Stimulated activated naive CD8-positive, alpha-beta T cell treated with anti-CD3 and anti-CD28 coated beads, Interleukin-15, Interleukin-2, amounts not matched to agents 100 U/mL and 50 U/mL, for 24 hours (primary cell): ENCODE measurements at regions not wholly inside any gene's neighbourhood (a gene's known extent, or its start where the extent isn't known, plus 50 kb on each side); places are given as distances from the start of the nearest gene placed in this dataset.

Experiments
- ATAC-seq: fragments of 150-1000 bp; cut with Tn5 transposase; one replicate; pipeline ENCODE4 v1.10.0; 2021
- DNase-seq: peaks from one replicate; pipeline ENCODE4 v3.0.0; 2021

DNA sequence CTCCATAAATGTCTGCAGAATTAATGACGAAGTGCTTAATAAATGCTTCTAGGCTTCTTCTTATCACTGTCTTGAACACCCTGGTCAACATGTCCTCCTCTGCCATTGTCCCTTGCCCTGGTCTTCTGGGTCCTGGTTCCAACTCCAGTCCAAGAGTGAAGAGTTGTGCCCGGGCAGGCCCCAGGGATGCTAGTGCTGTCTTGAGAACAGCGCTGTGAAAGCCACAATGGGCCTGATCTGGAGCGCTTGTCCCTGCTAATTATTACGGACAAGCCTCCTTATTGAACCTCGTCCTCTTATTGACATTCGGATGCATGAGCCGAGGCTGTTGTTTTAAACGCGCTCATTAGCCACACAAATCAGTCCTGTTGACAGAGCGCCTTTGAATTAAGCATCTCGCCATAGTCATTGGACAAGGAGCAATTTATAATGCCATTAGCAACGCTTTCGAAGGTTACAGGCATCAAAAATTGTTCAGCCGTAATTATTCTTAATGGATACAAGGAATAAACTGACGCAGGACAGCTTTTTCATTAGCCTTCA, 211.6 kb upstream of the POU3F1 start:
- no peak for ATAC-seq
- DNase-seq, result no peak

DNA sequence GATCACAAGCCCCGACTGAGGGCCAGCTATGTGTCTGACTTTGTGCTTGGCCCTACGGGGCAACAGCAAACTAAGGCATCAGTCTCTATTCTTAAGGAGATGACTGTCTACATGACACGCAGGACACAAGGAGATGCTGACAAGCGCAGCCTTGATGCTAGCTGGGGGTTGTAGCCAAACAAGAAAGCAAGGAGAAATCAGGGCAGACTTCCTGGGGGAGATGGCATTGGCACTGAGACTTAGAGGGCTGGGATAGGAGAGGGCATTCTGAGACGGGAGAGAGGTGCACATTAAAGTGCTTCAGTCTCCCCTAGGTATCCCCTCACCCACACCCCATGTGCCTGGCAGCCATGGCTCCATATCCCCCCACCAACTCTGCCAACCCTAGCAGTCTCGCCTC, 210.8 kb upstream of the POU3F1 start:
- no peak for ATAC-seq

GRCh38 chr1:38256072-38256471, 209.5 kb upstream of the POU3F1 start:
- no peak for ATAC-seq
- DNase-seq, result no peak

More for the DNA sequence above, 210.8 kb upstream of the POU3F1 start:
- DNase-seq, result no peak

GRCh38 chr1:38253314-38253713, 206.7 kb upstream of the POU3F1 start:
- DNase-seq, result no peak
- no peak for ATAC-seq

DNA sequence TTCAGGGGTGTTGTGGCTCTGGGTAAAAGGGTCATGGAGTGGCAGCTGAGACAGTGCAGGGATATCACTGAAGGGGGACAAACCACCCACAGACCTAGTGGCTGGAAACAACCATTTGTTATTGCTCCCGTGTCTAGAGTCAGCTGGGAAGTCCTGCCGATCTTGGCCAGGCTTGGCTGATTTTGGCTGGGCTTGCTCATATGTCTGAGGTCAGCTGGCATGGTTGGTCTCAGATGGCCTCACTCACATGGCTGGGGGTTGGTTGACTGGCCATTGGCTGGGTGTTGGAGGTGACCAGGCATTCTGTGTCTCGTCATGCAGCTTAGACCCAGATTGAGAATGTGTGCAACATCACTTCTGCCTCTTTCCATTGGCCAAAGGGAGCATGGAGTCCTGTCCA, 203.8 kb upstream of the POU3F1 start:
- DNase-seq, result no peak
- no peak for ATAC-seq

GRCh38 chr1:38249001-38249400, 202.4 kb upstream of the POU3F1 start:
- no peak for DNase-seq
- no peak for ATAC-seq

DNA sequence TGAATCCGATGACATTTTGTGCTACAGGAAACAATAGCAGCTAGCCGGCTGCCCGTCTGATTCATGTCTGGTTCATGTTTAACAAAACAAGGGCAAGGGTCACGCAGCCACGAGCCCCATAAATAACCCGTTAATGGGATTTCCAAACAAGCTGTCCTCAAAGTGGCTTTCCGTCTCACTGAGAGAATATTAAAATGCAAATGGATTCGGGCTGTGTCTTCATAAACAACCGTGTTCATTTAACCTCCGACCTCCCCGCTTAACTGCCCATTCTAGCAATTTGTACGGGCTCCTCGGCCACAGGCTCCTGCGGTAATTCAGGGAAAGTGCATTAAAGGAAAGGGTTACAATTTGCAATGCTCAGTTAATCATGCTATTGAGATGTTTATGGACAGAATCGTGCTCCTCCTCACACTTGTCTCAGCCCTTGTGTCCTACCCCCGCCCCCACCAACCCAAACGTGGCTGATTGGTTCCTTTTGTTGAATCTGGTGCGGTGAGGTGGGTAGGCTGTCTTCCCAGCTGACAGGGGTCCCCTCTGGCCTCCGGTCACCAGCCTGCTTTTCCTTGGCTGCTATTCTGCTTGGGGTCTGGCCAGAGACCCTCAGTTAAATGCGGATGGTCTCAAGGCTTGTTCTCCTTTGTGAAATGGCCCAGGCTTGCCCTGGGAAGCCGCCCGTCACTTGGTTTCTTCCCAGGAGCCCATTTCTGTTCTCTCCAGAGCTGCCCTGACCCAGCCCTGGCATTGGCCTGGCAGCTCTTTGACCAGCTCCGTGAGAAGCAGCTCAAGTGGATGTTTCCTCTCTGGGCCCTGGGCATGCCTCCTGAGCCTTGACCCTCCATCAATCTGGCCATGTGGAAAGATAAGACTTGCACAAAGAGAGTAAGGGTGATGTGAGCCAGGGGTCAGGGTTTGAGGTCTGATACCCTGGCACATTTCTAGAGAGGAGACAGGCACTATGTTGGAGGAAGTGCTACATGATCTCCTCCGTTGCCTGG, 200.7 kb upstream of the POU3F1 start:
- ATAC-seq (no peak), DNase-seq (no peak)

DNA sequence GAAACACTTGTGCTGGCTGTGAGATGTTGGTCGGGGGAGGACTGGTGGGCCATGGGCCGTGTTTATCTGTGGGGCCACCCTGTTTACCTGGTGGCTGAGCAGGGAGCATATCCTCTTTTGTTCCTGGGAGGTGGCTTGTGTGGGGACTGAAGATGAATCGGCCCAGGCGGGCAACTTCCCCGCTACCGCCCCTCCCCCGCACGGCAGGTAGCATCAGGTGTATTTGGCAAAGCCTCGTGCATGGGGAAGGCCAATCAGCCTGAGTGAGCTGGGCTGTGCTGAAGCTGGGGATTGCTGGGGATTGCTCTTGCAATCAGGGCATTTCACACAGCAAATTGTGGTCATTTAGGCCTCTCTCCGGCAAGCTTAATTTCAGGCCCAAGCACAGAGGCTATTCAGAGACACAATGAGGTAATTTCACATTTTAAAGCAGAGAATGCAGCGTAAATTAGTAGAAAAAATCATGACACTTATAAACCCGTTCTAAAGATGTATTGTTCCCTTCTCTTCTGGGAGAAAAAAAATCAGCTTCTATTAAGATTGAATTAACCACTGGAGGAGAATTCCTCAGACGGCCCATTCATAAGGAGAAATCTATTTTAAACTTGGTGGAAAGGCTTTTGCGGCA, 197.7 kb upstream of the POU3F1 start:
- DNase-seq (no peak), ATAC-seq (no peak)

DNA sequence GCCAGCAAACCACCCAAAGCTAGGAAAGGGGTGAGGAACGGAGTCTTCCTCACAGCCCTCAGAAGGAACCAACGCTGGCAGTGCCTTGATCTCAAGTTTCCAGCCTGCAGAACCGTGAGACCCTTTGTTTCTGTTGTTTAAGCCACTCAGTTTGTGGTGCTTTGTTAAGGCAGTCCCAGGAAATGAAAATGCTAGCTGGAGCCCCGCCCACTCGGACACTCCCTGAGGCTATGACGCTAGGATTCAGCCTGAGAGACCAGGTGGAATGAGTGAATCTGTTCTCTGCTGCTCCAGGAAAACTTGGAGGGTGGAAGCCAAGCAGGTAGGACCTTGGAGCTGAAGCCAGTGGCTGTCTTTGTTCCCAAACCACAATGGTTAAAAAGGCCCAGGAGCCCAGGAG, 196.5 kb upstream of the POU3F1 start:
- DNase-seq (no peak), ATAC-seq (no peak)

- no peak for ATAC-seq
- DNase-seq, result no peak
These were observed 195.9 kb upstream of the POU3F1 start for GRCh38 chr1:38242506-38242905.

- ATAC-seq, result no peak
These were observed 195.2 kb upstream of the POU3F1 start for GRCh38 chr1:38241594-38242334.

GRCh38 chr1:38240618-38241017, 194.0 kb upstream of the POU3F1 start:
- DNase-seq, result no peak
- ATAC-seq, result no peak

More at GRCh38 chr1:38241594-38242334, 195.2 kb upstream of the POU3F1 start:
- no peak for DNase-seq

GRCh38 chr1:38239258-38239835, 192.8 kb upstream of the POU3F1 start:
- peak; percentile 12 for ATAC-seq

GRCh38 chr1:38238294-38238693, 191.7 kb upstream of the POU3F1 start:
- no peak for ATAC-seq
- no peak for DNase-seq

More at GRCh38 chr1:38239258-38239835, 192.8 kb upstream of the POU3F1 start:
- DNase-seq, result no peak

- no peak for ATAC-seq
These were observed 189.1 kb upstream of the POU3F1 start for GRCh38 chr1:38235705-38236104.

GRCh38 chr1:38231941-38232340, 185.3 kb upstream of the POU3F1 start:
- ATAC-seq, result no peak

More at GRCh38 chr1:38235705-38236104, 189.1 kb upstream of the POU3F1 start:
- no peak for DNase-seq

GRCh38 chr1:38228718-38229117, 182.1 kb upstream of the POU3F1 start:
- no peak for ATAC-seq

More at GRCh38 chr1:38231941-38232340, 185.3 kb upstream of the POU3F1 start:
- DNase-seq, result no peak

GRCh38 chr1:38225745-38226144, 179.2 kb upstream of the POU3F1 start:
- ATAC-seq, result no peak
- no peak for DNase-seq

More at GRCh38 chr1:38228718-38229117, 182.1 kb upstream of the POU3F1 start:
- DNase-seq, result no peak

- DNase-seq (no peak), ATAC-seq (no peak)
These were observed 176.8 kb upstream of the POU3F1 start for GRCh38 chr1:38223391-38223790.

DNA sequence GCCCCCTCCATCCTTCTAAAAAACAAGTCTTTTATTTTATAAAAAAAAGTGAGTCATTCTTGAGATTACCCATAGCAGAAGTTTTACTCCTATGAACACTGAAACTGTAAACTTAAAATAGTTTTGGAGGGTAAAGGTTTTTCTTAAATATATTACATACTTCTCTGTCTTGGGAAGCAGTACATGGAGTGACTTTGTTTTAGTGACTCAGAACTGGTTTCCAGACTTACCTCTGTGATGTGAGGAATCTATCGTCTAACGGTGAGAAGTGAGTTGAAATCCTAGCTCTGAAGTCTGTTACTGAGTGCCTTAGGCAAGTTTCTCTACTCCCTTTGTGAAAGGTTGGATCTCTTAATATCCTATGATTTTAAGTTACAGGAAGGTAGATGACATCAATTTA, 176.3 kb upstream of the POU3F1 start:
- no peak for DNase-seq
- ATAC-seq, result no peak

- ATAC-seq, result no peak
- DNase-seq, result no peak
These were observed 174.5 kb upstream of the POU3F1 start for GRCh38 chr1:38221006-38221649.
